Osteoblast (primary cell): ENCODE measurements at regions not wholly inside any gene's neighbourhood (a gene's known extent, or its start where the extent isn't known, plus 50 kb on each side); places are given as distances from the start of the nearest gene placed in this dataset.

Source experiments
- DNase-seq: peaks from one replicate; pipeline ENCODE4 v3.0.0; 2011; ENCODE audit warnings: low spot score, mixed read lengths; ENCODE audit not compliant: insufficient read length; ENCODE audit errors: missing footprints
- H2AFZ ChIP-seq: 2 replicates; pipeline ENCODE4 v1.6.0; 2011; ENCODE audit warnings: mild to moderate bottlenecking, low read length
- H3K27ac ChIP-seq: 2 replicates; pipeline ENCODE4 v1.5.1; 2011; ENCODE audit warnings: mild to moderate bottlenecking, low read depth, low read length, moderate library complexity
- H3K27me3 ChIP-seq: 2 replicates; pipeline ENCODE4 v1.6.0; 2012; ENCODE audit warnings: mild to moderate bottlenecking, control low read depth, inconsistent platforms, low read length, moderate library complexity; ENCODE audit not compliant: insufficient read depth
- H3K36me3 ChIP-seq: 2 replicates; pipeline ENCODE4 v1.5.1; 2011; ENCODE audit warnings: mild to moderate bottlenecking, low read length, control low read depth, moderate library complexity; ENCODE audit not compliant: insufficient read depth
- H3K4me1 ChIP-seq: 2 replicates; pipeline ENCODE4 v1.5.1; 2011; ENCODE audit warnings: mild to moderate bottlenecking, low read length, control low read depth, moderate library complexity; ENCODE audit not compliant: insufficient read depth
- H3K4me2 ChIP-seq: 2 replicates; pipeline ENCODE4 v1.6.0; 2011; ENCODE audit warnings: mild to moderate bottlenecking, low read length; ENCODE audit not compliant: insufficient read depth
- H3K4me3 ChIP-seq: fragments of 200-600 bp; sonication (generic); 3 replicates; pipeline ENCODE4 v1.5.1; 2012; ENCODE audit warnings: mild to moderate bottlenecking, low read length, inconsistent platforms; ENCODE audit not compliant: insufficient read depth
- H3K79me2 ChIP-seq: 2 replicates; pipeline ENCODE4 v1.6.0; 2012; ENCODE audit warnings: mild to moderate bottlenecking, low read length, control low read depth, inconsistent platforms; ENCODE audit not compliant: insufficient read depth
- H3K9me3 ChIP-seq: 2 replicates; pipeline ENCODE4 v1.5.1; 2011; ENCODE audit warnings: low read depth, low read length, control low read depth
- H4K20me1 ChIP-seq: 2 replicates; pipeline ENCODE4 v1.6.0; 2012; ENCODE audit warnings: mild to moderate bottlenecking, low read length, control low read depth; ENCODE audit not compliant: insufficient read depth
- TF ChIP-seq, protein P1 (sequence below): IDR thresholded peaks from 2 replicates; pipeline ENCODE4 v1.5.1; 2011; ENCODE audit warnings: mild to moderate bottlenecking, low read depth, low read length, moderate library complexity; ENCODE audit errors: extremely low read depth

DNA sequence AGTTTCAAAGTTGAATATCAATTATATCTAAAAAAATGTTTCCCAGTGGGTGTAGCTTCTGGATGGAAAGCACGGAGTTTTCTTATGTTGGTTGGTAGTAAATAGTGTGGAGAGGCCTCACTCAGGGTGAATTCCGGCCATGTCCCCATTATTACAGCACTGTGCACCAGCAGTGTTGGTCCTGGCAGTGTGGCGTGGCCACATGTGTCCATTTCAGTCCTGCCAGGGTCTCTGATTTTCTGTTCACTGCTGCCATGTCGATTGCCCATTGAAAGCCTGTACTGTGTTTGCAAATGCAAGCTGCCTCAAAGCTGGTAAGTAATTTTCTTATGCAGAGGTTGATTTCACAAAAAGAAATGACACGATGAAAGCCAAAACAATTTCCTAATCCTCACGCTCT lies 386.2 kb downstream of the GALR1 start:
- no peak overlapping the region for H2AFZ ChIP-seq
- H3K4me1 ChIP-seq: no peaks in the 10 kb centered on the region
- no peak overlapping the region for H3K27ac ChIP-seq
- TF ChIP-seq, protein P1, sequence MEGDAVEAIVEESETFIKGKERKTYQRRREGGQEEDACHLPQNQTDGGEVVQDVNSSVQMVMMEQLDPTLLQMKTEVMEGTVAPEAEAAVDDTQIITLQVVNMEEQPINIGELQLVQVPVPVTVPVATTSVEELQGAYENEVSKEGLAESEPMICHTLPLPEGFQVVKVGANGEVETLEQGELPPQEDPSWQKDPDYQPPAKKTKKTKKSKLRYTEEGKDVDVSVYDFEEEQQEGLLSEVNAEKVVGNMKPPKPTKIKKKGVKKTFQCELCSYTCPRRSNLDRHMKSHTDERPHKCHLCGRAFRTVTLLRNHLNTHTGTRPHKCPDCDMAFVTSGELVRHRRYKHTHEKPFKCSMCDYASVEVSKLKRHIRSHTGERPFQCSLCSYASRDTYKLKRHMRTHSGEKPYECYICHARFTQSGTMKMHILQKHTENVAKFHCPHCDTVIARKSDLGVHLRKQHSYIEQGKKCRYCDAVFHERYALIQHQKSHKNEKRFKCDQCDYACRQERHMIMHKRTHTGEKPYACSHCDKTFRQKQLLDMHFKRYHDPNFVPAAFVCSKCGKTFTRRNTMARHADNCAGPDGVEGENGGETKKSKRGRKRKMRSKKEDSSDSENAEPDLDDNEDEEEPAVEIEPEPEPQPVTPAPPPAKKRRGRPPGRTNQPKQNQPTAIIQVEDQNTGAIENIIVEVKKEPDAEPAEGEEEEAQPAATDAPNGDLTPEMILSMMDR: no peak
- H4K20me1 ChIP-seq: no peaks in the 10 kb centered on the region
- no peaks in the 10 kb centered on the region for H3K9me3 ChIP-seq
- no peak overlapping the region for H3K4me3 ChIP-seq
- H3K4me2 ChIP-seq: no peak overlapping the region
- H3K27me3 ChIP-seq: no peaks in the 10 kb centered on the region
- H3K79me2 ChIP-seq: no peaks in the 10 kb centered on the region
- H3K36me3 ChIP-seq: no peaks in the 10 kb centered on the region
- DNase-seq: no peak

DNA sequence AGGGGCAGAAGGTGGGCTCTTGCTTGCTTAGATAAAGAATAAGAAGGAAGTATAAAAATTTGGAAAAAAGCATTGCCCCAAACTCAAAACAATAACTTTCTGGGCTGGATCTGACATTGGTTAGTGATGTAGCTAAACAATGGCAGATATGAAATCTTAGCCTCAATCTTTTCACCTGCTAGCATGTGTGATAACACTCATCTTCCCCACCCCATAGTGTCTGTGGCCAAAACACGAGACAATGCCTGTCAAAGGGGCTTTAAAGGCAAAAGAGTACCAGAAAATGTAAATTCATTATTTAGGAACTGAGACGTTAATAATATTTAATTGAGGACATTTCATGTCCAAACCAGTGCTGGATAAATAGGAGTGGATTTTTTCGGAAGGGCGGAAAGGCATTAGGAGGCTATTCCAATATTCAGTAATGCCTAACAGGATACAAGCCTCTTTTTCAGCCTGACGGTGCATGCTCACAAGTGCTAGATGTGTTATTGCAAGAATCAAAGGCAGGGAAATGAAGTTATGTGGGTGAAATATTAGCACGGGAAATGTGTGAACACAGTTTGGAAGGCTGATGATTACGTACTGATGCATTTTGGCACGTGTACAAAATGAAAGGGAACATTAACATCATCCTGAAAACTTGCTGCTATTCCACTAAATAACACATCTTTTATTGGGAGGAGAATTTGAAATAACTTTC lies 395.7 kb downstream of the GALR1 start:
- Histone ChIP-seq H3K4me3 (no peak overlapping the region), H3K36me3 (no peaks in the 10 kb centered on the region), H3K9me3 (no peaks in the 10 kb centered on the region), H4K20me1 (no peaks in the 10 kb centered on the region), H3K27me3 (no peaks in the 10 kb centered on the region), H3K4me1 (no peaks in the 10 kb centered on the region), H2AFZ (no peak overlapping the region), H3K27ac (no peak overlapping the region), H3K4me2 (no peak overlapping the region), H3K79me2 (no peaks in the 10 kb centered on the region)
- TF ChIP-seq, protein P1: no peak
- DNase-seq: no peak

DNA sequence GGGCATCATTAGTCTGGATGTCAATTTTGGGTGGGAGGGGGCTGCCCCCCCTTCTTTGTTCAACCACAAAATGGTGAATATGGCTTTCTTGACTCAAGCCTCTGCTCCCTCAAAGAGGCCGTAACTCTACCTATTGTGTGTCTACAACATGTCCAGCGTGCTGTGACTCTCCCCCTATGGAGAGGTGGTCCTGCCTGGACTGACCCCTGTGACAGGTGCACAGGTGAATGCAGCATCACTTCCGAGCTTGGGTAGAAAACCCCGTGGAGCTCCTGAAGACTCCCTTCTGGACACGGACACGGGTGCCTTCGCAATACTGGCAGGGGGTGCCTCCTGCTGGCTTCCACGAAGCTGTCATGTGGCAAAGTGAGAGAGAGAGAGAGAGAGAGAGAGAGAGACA lies 397.8 kb downstream of the GALR1 start:
- Histone ChIP-seq H3K36me3 (no peaks in the 10 kb centered on the region), H3K79me2 (no peaks in the 10 kb centered on the region), H3K9me3 (no peaks in the 10 kb centered on the region), H3K4me2 (no peak overlapping the region), H2AFZ (no peak overlapping the region), H3K27me3 (no peaks in the 10 kb centered on the region), H4K20me1 (no peaks in the 10 kb centered on the region), H3K27ac (no peak overlapping the region), H3K4me1 (no peaks in the 10 kb centered on the region), H3K4me3 (no peak overlapping the region)
- DNase-seq: no peak
- TF ChIP-seq, protein P1: no peak

DNA sequence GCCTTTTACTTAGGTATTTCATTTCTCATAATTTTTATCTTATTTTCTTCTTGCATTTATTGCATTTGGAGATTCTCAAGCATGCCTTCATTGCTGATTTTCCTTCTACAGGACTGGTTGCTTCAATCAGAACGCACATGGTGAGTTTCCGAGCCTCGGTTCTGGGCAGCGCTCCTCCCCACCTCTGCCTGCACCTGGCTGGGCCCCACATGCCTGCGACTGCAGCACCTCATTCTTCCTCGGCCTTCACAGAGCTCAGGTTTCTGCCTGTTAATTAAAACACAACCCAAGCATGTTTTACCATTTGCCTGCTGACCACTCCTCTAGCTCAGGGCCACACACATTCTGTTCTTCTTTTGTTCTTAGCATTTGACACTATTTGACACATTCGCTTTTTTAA lies 398.8 kb downstream of the GALR1 start:
- DNase-seq: no peak
- H4K20me1 ChIP-seq: no peaks in the 10 kb centered on the region
- no peaks in the 10 kb centered on the region for H3K9me3 ChIP-seq
- H3K36me3 ChIP-seq: no peaks in the 10 kb centered on the region
- no peak overlapping the region for H3K27ac ChIP-seq
- H3K4me1 ChIP-seq: no peaks in the 10 kb centered on the region
- TF ChIP-seq, protein P1: no peak
- H3K4me3 ChIP-seq: no peak overlapping the region
- H3K27me3 ChIP-seq: no peaks in the 10 kb centered on the region
- no peak overlapping the region for H3K4me2 ChIP-seq
- no peaks in the 10 kb centered on the region for H3K79me2 ChIP-seq
- H2AFZ ChIP-seq: no peak overlapping the region
